Liver (tissue), 7 donors: ENCODE measurements at regions not wholly inside any gene's neighbourhood (a gene's known extent, or its start where the extent isn't known, plus 50 kb on each side); places are given as distances from the start of the nearest gene placed in this dataset.

Source experiments
- DNase-seq: peaks from one replicate; pipeline ENCODE4 v3.0.0-alpha.2; 2017; ENCODE audit warnings: low spot score
- H3K27ac ChIP-seq, 2 donors: one replicate each; pipeline ENCODE4 v1.7.0; 2013; ENCODE audit warnings: inconsistent platforms in 2 of 2, low read length in 2 of 2, control low read depth in 1 of 2, low read depth in 1 of 2, mild to moderate bottlenecking in 1 of 2
- H3K27me3 ChIP-seq, 4 donors: one replicate each; pipeline versions ENCODE4 v1.6.1 to v1.7.0; 2013; ENCODE audit warnings: low read length in 3 of 4, inconsistent platforms in 1 of 4, mild to moderate bottlenecking in 1 of 4, moderate library complexity in 1 of 4; ENCODE audit not compliant: control insufficient read depth in 4 of 4, insufficient read depth in 4 of 4
- H3K36me3 ChIP-seq, 4 donors: one replicate each; pipeline versions ENCODE4 v1.6.1 to v1.7.0; 2013; ENCODE audit warnings: low read length in 3 of 4, mild to moderate bottlenecking in 3 of 4, low read depth in 1 of 4, moderate library complexity in 1 of 4; ENCODE audit not compliant: control insufficient read depth in 4 of 4, insufficient read depth in 3 of 4
- H3K4me1 ChIP-seq, 4 donors: one replicate each; pipeline versions ENCODE4 v1.6.1 to v1.7.0; 2013; ENCODE audit warnings: low read length in 3 of 4, mild to moderate bottlenecking in 3 of 4, moderate library complexity in 1 of 4; ENCODE audit not compliant: control insufficient read depth in 4 of 4, insufficient read depth in 4 of 4
- H3K4me3 ChIP-seq, 3 donors: one replicate each; pipeline versions ENCODE4 v1.6.1 to v1.7.0; 2013; ENCODE audit warnings: low read length in 3 of 3, control low read depth in 1 of 3, low read depth in 1 of 3, mild to moderate bottlenecking in 1 of 3
- H3K9ac ChIP-seq, 2 donors: one replicate each; pipeline ENCODE4 v1.7.0; 2013; ENCODE audit warnings: low read length in 2 of 2, mild to moderate bottlenecking in 2 of 2, moderate library complexity in 2 of 2, control low read depth in 1 of 2, low read depth in 1 of 2
- H3K9me3 ChIP-seq, 4 donors: one replicate each; pipeline versions ENCODE4 v1.6.1 to v1.7.0; 2013; ENCODE audit warnings: low read length in 3 of 4; ENCODE audit not compliant: control insufficient read depth in 4 of 4
- ATF3 ChIP-seq: IDR thresholded peaks from 2 replicates; pipeline ENCODE4 v1.6.1; 2016; ENCODE audit warnings: antibody characterized with exemption
- EGR1 ChIP-seq, 2 donors: IDR thresholded peaks; 2 replicates each; pipeline ENCODE4 v1.6.1; 2016 to 2018; ENCODE audit warnings: antibody characterized with exemption in 2 of 2, low read depth in 2 of 2
- FOXA1 ChIP-seq: IDR thresholded peaks from 2 replicates; pipeline ENCODE4 v1.6.1; 2016; ENCODE audit warnings: antibody characterized with exemption
- FOXA2 ChIP-seq: IDR thresholded peaks from 2 replicates; pipeline ENCODE4 v1.6.1; 2016; ENCODE audit warnings: antibody characterized with exemption
- GABPA ChIP-seq, 2 donors: IDR thresholded peaks in 1 of 2; conservative IDR thresholded peaks in 1 of 2; 2 replicates each; pipeline ENCODE4 v1.6.1; 2016; ENCODE audit warnings: antibody characterized with exemption in 2 of 2, mild to moderate bottlenecking in 1 of 2, moderate library complexity in 1 of 2
- JUND ChIP-seq, 2 donors: IDR thresholded peaks; 2 replicates each; pipeline ENCODE4 v1.6.1; 2016; ENCODE audit warnings: antibody characterized with exemption in 2 of 2
- NR2F2 ChIP-seq: IDR thresholded peaks from 2 replicates; pipeline ENCODE4 v1.6.1; 2016; ENCODE audit warnings: antibody characterized with exemption
- RAD21 ChIP-seq, 2 donors: IDR thresholded peaks; 2 replicates each; pipeline ENCODE4 v1.6.1; 2016; ENCODE audit warnings: antibody characterized with exemption in 2 of 2, mild to moderate bottlenecking in 2 of 2
- REST ChIP-seq: IDR thresholded peaks from 2 replicates; pipeline ENCODE4 v1.6.1; 2016; ENCODE audit warnings: antibody characterized with exemption, mild to moderate bottlenecking
- RXRA ChIP-seq, 2 donors: IDR thresholded peaks; 2 replicates each; pipeline ENCODE4 v1.6.1; 2017 to 2018; ENCODE audit warnings: antibody characterized with exemption in 2 of 2, mild to moderate bottlenecking in 1 of 2
- SP1 ChIP-seq: IDR thresholded peaks from 2 replicates; pipeline ENCODE4 v1.6.1; 2018; ENCODE audit warnings: antibody characterized with exemption, mild to moderate bottlenecking
- YY1 ChIP-seq: IDR thresholded peaks from 2 replicates; pipeline ENCODE4 v1.6.1; 2016; ENCODE audit warnings: antibody characterized with exemption, mild to moderate bottlenecking
- ZBTB33 ChIP-seq: IDR thresholded peaks from 2 replicates; pipeline ENCODE4 v1.6.1; 2016; ENCODE audit warnings: antibody characterized with exemption
- WGBS: extraction: QIAGEN DNeasy Blood & Tissue Kit; methylation state at CpG from one replicate; pipeline ENCODE4 v1.1.7; 2013; 5-methylcytosine and 5-hydroxymethylcytosine counted together
- donor health status: healthy.
- donor health status: healthy.
- donor health status: healthy.
- donor health status: healthy.

GRCh38 chr4:71130827-71131603, 137.6 kb downstream of the DCK start:
- no peaks in the 10 kb centered on the region for H3K27me3 ChIP-seq
- H3K4me1 ChIP-seq = no peaks in the 10 kb centered on the region
- no peak overlapping the region for H3K27ac ChIP-seq
- no peak overlapping the region for H3K9ac ChIP-seq
- H3K36me3 ChIP-seq = no peaks in the 10 kb centered on the region
- no peak overlapping the region for H3K4me3 ChIP-seq
- WGBS = 78% methylated on average over 9 of the region's 9 CpGs
- H3K9me3 ChIP-seq = no peaks in the 10 kb centered on the region
- no peak for DNase-seq
- TF ChIP-seq JUND (IDR thresholded peaks at IDR 0.05) (no peak), RXRA (IDR thresholded peaks at IDR 0.05) (no peak), RAD21 (IDR thresholded peaks at IDR 0.05) (peak; percentile 38 to 42)

- H3K4me1 ChIP-seq = no peaks in the 10 kb centered on the region
- no peak overlapping the region for H3K9ac ChIP-seq
- TF ChIP-seq ATF3 (no peak), NR2F2 (no peak), FOXA1 (no peak), SP1 (no peak), EGR1 (IDR thresholded peaks at IDR 0.05; ENCODE audit: low read depth in 2 of 2) (no peak)
- no peak overlapping the region for H3K27ac ChIP-seq
- no peaks in the 10 kb centered on the region for H3K9me3 ChIP-seq
- H3K27me3 ChIP-seq = no peaks in the 10 kb centered on the region
- H3K4me3 ChIP-seq = no peak overlapping the region
- H3K36me3 ChIP-seq = no peaks in the 10 kb centered on the region
- no peak for DNase-seq
Measured at GRCh38 chr4:71132486-71132885, 139.0 kb downstream of the DCK start.

- H3K4me1 ChIP-seq = no peaks in the 10 kb centered on the region
- H3K9me3 ChIP-seq = no peaks in the 10 kb centered on the region
- no peak overlapping the region for H3K27ac ChIP-seq
- 94% methylated on average over 6 of the region's 6 CpGs for WGBS
- no peaks in the 10 kb centered on the region for H3K27me3 ChIP-seq
- TF ChIP-seq REST = no peak
- TF ChIP-seq ZBTB33 = no peak
- no peak for TF ChIP-seq YY1
- TF ChIP-seq GABPA (IDR thresholded peaks at IDR 0.05 in 1 of 2, conservative IDR thresholded peaks at IDR 0.05 in 1 of 2) = no peak
- no peak for TF ChIP-seq FOXA2
- no peaks in the 10 kb centered on the region for H3K36me3 ChIP-seq
- H3K9ac ChIP-seq = no peak overlapping the region
- no peak overlapping the region for H3K4me3 ChIP-seq
- no peak for DNase-seq
Measured at GRCh38 chr4:71133491-71133890, 140.0 kb downstream of the DCK start.
